CD4-positive, alpha-beta T cell (primary cell): ENCODE measurements at regions not wholly inside any gene's neighbourhood (a gene's known extent, or its start where the extent isn't known, plus 50 kb on each side); places are given as distances from the start of the nearest gene placed in this dataset.

Source experiments
- ATAC-seq: fragments of 200-7000 bp; cut with Tn5 transposase; one replicate; pipeline ENCODE4 v1.10.0; 2022; ENCODE audit warnings: mild to moderate bottlenecking; ENCODE audit not compliant: poor library complexity
- CTCF ChIA-PET: fragments of 350-600 bp; sonication (Branson Sonifier 250); formaldehyde crosslinking; loops from one replicate; lab custom pipeline; 2021; ENCODE audit warnings: antibody characterized with exemption, inconsistent platforms; lab: Charles Lee
- POLR2A ChIA-PET: fragments of 350-600 bp; sonication (Branson Sonifier 250); formaldehyde crosslinking; loops from one replicate; lab custom pipeline; 2021; ENCODE audit warnings: antibody characterized with exemption, inconsistent platforms; lab: Charles Lee
- DNase-seq, 14 experiments: peaks; one replicate each; pipeline ENCODE4 v3.0.0-alpha.2; 2013 to 2020; ENCODE audit warnings: mixed read lengths in 2 of 14
- H3K27ac ChIP-seq, 2 donors: one replicate each; pipeline versions ENCODE4 v1.5.1 to v1.7.0; 2013; ENCODE audit warnings: low read length in 2 of 2, low read depth in 1 of 2, mild to moderate bottlenecking in 1 of 2
- H3K27me3 ChIP-seq, 2 experiments: 1 replicate in 1 of 2; 2 replicates in 1 of 2; pipeline versions ENCODE4 v1.6.1 to v1.7.0; 2013; ENCODE audit warnings: low read length in 2 of 2, control low read depth in 1 of 2, mild to moderate bottlenecking in 1 of 2, moderate library complexity in 1 of 2; ENCODE audit not compliant: insufficient read depth in 2 of 2, control insufficient read depth in 1 of 2
- H3K36me3 ChIP-seq: one replicate; pipeline ENCODE4 v1.6.1; 2013; ENCODE audit warnings: low read length, control low read depth; ENCODE audit not compliant: insufficient read depth
- H3K4me1 ChIP-seq: one replicate; pipeline ENCODE4 v1.6.1; 2013; ENCODE audit warnings: low read length, control low read depth; ENCODE audit not compliant: insufficient read depth
- H3K4me3 ChIP-seq: one replicate; pipeline ENCODE4 v1.5.1; 2013; ENCODE audit warnings: mild to moderate bottlenecking, low read length, moderate library complexity
- H3K9me3 ChIP-seq, 2 experiments: 1 replicate in 1 of 2; 2 replicates in 1 of 2; pipeline versions ENCODE4 v1.6.1 to v1.7.0; 2013; ENCODE audit warnings: low read length in 2 of 2, mild to moderate bottlenecking in 2 of 2, control low read depth in 1 of 2, moderate library complexity in 1 of 2; ENCODE audit not compliant: control insufficient read depth in 1 of 2, insufficient read depth in 1 of 2
- H3K27ac Mint-ChIP-seq: one replicate; pipeline ENCODE4 v1.8.0; 2020; ENCODE audit warnings: mixed read lengths
- H3K27me3 Mint-ChIP-seq: one replicate; pipeline ENCODE4 v1.8.0; 2021; ENCODE audit warnings: mixed read lengths
- H3K36me3 Mint-ChIP-seq: one replicate; pipeline ENCODE4 v1.8.0; 2021; ENCODE audit warnings: low read depth, mixed read lengths
- H3K4me1 Mint-ChIP-seq: one replicate; pipeline ENCODE4 v1.8.0; 2021; ENCODE audit warnings: low read depth, mixed read lengths
- H3K4me3 Mint-ChIP-seq: one replicate; pipeline ENCODE4 v1.8.0; 2020; ENCODE audit warnings: mild to moderate bottlenecking, mixed read lengths
- H3K9me3 Mint-ChIP-seq: one replicate; pipeline ENCODE4 v1.8.0; 2020; ENCODE audit warnings: mixed read lengths
- CTCF ChIP-seq: fragments of 200-600 bp; IDR thresholded peaks from one replicate; pipeline ENCODE4 v1.8.0; 2022; ENCODE audit warnings: antibody characterized with exemption, mild to moderate bottlenecking
- intact Hi-C, 2 experiments: fragments of 100-400 bp; cut with DNase I in 1 of 2; cut with micrococcal nuclease in 1 of 2; formaldehyde crosslinking; loops; one replicate each; pipeline versions ENCODE4 v1.15.1 to v1.9.0; 2023 to 2025; cut with DNase I, micrococcal nuclease

- H3K27ac ChIP-seq = no peak overlapping the region
- TF ChIP-seq CTCF = no peak
- Mint-ChIP-seq H3K4me3 (no peak overlapping the region), H3K27ac (no peak overlapping the region), H3K4me1 (no peaks in the 10 kb centered on the region), H3K27me3 (no peaks in the 10 kb centered on the region), H3K9me3 (no peaks in the 10 kb centered on the region), H3K36me3 (no peaks in the 10 kb centered on the region)
- CTCF ChIA-PET = interaction anchor here (0.6 kb wide), 1 partner anchor 44 kb away, joined by 3 read pairs; no protein-coding TSS in a partner anchor
- H3K4me1 ChIP-seq = no peaks in the 10 kb centered on the region
- H3K36me3 ChIP-seq = no peaks in the 10 kb centered on the region
- no peak overlapping the region for H3K4me3 ChIP-seq
- ATAC-seq (no peak), DNase-seq (no peak)
- POLR2A ChIA-PET = no interaction called here
- H3K9me3 ChIP-seq = no peaks in the 10 kb centered on the region
- H3K27me3 ChIP-seq = no peaks in the 10 kb centered on the region
- intact Hi-C loops = no loop called here
Observed at GRCh38 chr4:124146068-124146467, 566.5 kb downstream of the ANKRD50 start.

- Histone ChIP-seq H3K4me3 (no peak overlapping the region), H3K36me3 (no peaks in the 10 kb centered on the region), H3K4me1 (no peaks in the 10 kb centered on the region), H3K27ac (no peak overlapping the region), H3K27me3 (no peaks in the 10 kb centered on the region), H3K9me3 (no peaks in the 10 kb centered on the region)
- Mint-ChIP-seq H3K9me3 (peaks cover 5% of the 10 kb centered on the region), H3K4me1 (no peaks in the 10 kb centered on the region), H3K27me3 (no peaks in the 10 kb centered on the region), H3K36me3 (no peaks in the 10 kb centered on the region), H3K27ac (no peak overlapping the region), H3K4me3 (no peak overlapping the region)
- intact Hi-C loops = no loop called here
- TF ChIP-seq CTCF = no peak
- ChIA-PET POLR2A (no interaction called here), CTCF (no interaction called here)
- ATAC-seq (no peak), DNase-seq (no peak)
Observed at GRCh38 chr4:124151031-124151430, 561.5 kb downstream of the ANKRD50 start.

- POLR2A ChIA-PET = no interaction called here
- no peak for ATAC-seq
- H3K27ac Mint-ChIP-seq = no peak overlapping the region
Observed at GRCh38 chr4:124152132-124152531, 560.4 kb downstream of the ANKRD50 start.

More at GRCh38 chr4:124152132-124152531, 560.4 kb downstream of the ANKRD50 start:
- no peak for TF ChIP-seq CTCF
- no peaks in the 10 kb centered on the region for H3K4me1 Mint-ChIP-seq
- CTCF ChIA-PET = no interaction called here
- Histone ChIP-seq H3K36me3 (no peaks in the 10 kb centered on the region), H3K27me3 (no peaks in the 10 kb centered on the region), H3K4me1 (no peaks in the 10 kb centered on the region), H3K4me3 (no peak overlapping the region), H3K27ac (no peak overlapping the region), H3K9me3 (no peaks in the 10 kb centered on the region)
- H3K27me3 Mint-ChIP-seq = no peaks in the 10 kb centered on the region
- intact Hi-C loops = no loop called here
- peaks cover 5% of the 10 kb centered on the region for H3K9me3 Mint-ChIP-seq
- H3K36me3 Mint-ChIP-seq = no peaks in the 10 kb centered on the region
- DNase-seq = no peak
- H3K4me3 Mint-ChIP-seq = no peak overlapping the region
